ENCODE measurements at regions not wholly inside any gene's neighbourhood (a gene's known extent, or its start where the extent isn't known, plus 50 kb on each side); places are given as distances from the start of the nearest gene placed in this dataset.

DNA sequence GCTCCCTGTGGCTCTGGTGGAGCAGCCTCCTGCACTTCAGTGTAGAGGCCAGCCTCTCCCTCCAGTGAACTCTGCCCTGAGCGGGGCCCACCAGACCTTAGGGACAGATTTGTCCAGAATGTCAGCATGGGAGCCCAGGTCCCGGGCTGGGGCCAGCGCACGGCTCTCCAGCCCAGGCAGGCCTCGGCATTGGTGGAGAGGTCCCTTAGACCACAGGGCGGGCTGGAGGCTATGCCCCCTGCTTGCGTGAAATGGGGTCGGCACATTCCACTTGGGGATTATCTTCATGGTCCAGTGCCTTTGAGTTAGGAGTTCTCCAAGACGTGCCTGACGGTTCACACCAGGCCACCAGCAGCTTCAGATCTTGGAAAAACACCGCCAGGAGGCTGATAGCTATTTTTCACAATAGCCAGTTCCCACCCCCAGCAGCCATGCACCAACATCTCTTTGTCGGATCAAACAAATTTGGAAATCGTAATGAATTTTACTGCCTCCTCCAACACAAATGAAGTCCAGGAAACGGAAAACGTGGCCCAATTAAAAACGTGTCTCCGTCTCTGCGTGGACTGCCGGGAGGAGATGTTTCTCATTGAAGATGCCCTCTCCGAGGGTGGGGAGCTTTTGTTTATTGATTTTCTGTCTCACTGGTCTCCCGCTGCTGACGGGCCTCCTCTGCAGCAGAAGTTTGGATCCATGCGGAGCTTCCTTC is 110.0 kb upstream of the CIBAR2 start:
- Histone ChIP-seq H3F3A (ENCODE audit: insufficient read depth, low read length, poor library complexity, severe bottlenecking) (no peaks in the 10 kb centered on the region), H3K79me2 (replicated peaks; ENCODE audit: insufficient read depth, low read length) (no peaks in the 10 kb centered on the region), H3K9me3 (ENCODE audit: low read length) (no peaks in the 10 kb centered on the region), H3K36me3 (ENCODE audit: insufficient read depth, low read length) (no peaks in the 10 kb centered on the region), H4K20me1 (ENCODE audit: insufficient read depth) (no peaks in the 10 kb centered on the region), H3K27me3 (ENCODE audit: insufficient read depth, low read depth, low read length) (no peaks in the 10 kb centered on the region), H3K4me2 (ENCODE audit: low read length) (no peak overlapping the region), H3K9me2 (ENCODE audit: insufficient read depth, low read length) (no peaks in the 10 kb centered on the region), H3K4me3 (ENCODE audit: low read length) (no peak overlapping the region), H2AFZ (ENCODE audit: low read depth, low read length) (no peak overlapping the region), H3K9ac (ENCODE audit: low read length) (no peak overlapping the region), H3K27ac (ENCODE audit: low read length) (no peak overlapping the region)
- TF ChIP-seq EZH2 (IDR thresholded peaks at IDR 0.05; ENCODE audit: borderline replicate concordance, insufficient read depth, low read length, poor library complexity, severe bottlenecking) = no peak
- no peak for TF ChIP-seq SMC3 (conservative IDR thresholded peaks at IDR 0.05; ENCODE audit: poor library complexity)
- TF ChIP-seq, protein P1, sequence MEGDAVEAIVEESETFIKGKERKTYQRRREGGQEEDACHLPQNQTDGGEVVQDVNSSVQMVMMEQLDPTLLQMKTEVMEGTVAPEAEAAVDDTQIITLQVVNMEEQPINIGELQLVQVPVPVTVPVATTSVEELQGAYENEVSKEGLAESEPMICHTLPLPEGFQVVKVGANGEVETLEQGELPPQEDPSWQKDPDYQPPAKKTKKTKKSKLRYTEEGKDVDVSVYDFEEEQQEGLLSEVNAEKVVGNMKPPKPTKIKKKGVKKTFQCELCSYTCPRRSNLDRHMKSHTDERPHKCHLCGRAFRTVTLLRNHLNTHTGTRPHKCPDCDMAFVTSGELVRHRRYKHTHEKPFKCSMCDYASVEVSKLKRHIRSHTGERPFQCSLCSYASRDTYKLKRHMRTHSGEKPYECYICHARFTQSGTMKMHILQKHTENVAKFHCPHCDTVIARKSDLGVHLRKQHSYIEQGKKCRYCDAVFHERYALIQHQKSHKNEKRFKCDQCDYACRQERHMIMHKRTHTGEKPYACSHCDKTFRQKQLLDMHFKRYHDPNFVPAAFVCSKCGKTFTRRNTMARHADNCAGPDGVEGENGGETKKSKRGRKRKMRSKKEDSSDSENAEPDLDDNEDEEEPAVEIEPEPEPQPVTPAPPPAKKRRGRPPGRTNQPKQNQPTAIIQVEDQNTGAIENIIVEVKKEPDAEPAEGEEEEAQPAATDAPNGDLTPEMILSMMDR (IDR thresholded peaks at IDR 0.05; ENCODE audit: poor library complexity, severe bottlenecking) = no peak
- no peak for TF ChIP-seq POLR2AphosphoS5 (IDR thresholded peaks at IDR 0.05)
- TF ChIP-seq TAF1 (IDR thresholded peaks at IDR 0.05; ENCODE audit: low read depth) = no peak
- TF ChIP-seq EP300 (conservative IDR thresholded peaks at IDR 0.05; ENCODE audit: poor library complexity, severe bottlenecking) = no peak
- TF ChIP-seq RAD21 (conservative IDR thresholded peaks at IDR 0.05) = no peak
- no peak for TF ChIP-seq MXI1 (conservative IDR thresholded peaks at IDR 0.05; ENCODE audit: poor library complexity, severe bottlenecking)
- TF ChIP-seq, protein P2, sequence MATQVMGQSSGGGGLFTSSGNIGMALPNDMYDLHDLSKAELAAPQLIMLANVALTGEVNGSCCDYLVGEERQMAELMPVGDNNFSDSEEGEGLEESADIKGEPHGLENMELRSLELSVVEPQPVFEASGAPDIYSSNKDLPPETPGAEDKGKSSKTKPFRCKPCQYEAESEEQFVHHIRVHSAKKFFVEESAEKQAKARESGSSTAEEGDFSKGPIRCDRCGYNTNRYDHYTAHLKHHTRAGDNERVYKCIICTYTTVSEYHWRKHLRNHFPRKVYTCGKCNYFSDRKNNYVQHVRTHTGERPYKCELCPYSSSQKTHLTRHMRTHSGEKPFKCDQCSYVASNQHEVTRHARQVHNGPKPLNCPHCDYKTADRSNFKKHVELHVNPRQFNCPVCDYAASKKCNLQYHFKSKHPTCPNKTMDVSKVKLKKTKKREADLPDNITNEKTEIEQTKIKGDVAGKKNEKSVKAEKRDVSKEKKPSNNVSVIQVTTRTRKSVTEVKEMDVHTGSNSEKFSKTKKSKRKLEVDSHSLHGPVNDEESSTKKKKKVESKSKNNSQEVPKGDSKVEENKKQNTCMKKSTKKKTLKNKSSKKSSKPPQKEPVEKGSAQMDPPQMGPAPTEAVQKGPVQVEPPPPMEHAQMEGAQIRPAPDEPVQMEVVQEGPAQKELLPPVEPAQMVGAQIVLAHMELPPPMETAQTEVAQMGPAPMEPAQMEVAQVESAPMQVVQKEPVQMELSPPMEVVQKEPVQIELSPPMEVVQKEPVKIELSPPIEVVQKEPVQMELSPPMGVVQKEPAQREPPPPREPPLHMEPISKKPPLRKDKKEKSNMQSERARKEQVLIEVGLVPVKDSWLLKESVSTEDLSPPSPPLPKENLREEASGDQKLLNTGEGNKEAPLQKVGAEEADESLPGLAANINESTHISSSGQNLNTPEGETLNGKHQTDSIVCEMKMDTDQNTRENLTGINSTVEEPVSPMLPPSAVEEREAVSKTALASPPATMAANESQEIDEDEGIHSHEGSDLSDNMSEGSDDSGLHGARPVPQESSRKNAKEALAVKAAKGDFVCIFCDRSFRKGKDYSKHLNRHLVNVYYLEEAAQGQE (IDR thresholded peaks at IDR 0.05; ENCODE audit: borderline replicate concordance) = no peak

DNA sequence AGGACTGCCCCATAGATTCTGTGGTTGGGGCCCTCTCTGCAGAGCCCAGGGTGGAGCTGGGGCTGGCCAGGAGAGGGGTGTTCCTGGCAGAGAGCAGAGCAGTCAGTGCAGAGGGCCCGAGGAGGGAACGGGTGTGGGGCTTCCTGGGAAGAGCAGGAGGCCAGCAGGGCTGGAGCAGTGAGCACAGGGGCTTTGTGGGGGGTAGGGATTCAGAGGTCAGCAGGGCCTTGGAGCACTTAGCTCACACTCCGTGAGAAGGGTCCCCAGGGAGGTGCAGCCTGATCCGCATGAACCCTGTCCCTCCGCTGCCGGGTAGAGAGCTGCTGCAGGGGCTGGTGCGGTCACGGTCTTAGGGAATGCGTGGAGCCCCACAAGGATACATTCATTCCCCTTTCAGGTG is 113.0 kb upstream of the CIBAR2 start:
- H3K27ac ChIP-seq (ENCODE audit: low read length) = no peak overlapping the region
- H4K20me1 ChIP-seq (ENCODE audit: insufficient read depth) = no peaks in the 10 kb centered on the region
- no peaks in the 10 kb centered on the region for H3K9me2 ChIP-seq (ENCODE audit: insufficient read depth, low read length)

More for the DNA sequence above, 113.0 kb upstream of the CIBAR2 start:
- no peak for TF ChIP-seq MXI1 (conservative IDR thresholded peaks at IDR 0.05; ENCODE audit: poor library complexity, severe bottlenecking)
- TF ChIP-seq, protein P2 (IDR thresholded peaks at IDR 0.05; ENCODE audit: borderline replicate concordance) = no peak
- no peak for TF ChIP-seq SMC3 (conservative IDR thresholded peaks at IDR 0.05; ENCODE audit: poor library complexity)
- no peak for TF ChIP-seq EP300 (conservative IDR thresholded peaks at IDR 0.05; ENCODE audit: poor library complexity, severe bottlenecking)
- TF ChIP-seq EZH2 (IDR thresholded peaks at IDR 0.05; ENCODE audit: borderline replicate concordance, insufficient read depth, low read length, poor library complexity, severe bottlenecking) = no peak
- TF ChIP-seq, protein P1 (IDR thresholded peaks at IDR 0.05; ENCODE audit: poor library complexity, severe bottlenecking) = no peak
- no peak for TF ChIP-seq POLR2AphosphoS5 (IDR thresholded peaks at IDR 0.05)
- TF ChIP-seq RAD21 (conservative IDR thresholded peaks at IDR 0.05) = no peak
- H3K27me3 ChIP-seq (ENCODE audit: insufficient read depth, low read depth, low read length) = no peaks in the 10 kb centered on the region
- no peaks in the 10 kb centered on the region for H3K9me3 ChIP-seq (ENCODE audit: low read length)
- H3K79me2 ChIP-seq (replicated peaks; ENCODE audit: insufficient read depth, low read length) = no peaks in the 10 kb centered on the region
- H3K4me2 ChIP-seq (ENCODE audit: low read length) = no peak overlapping the region
- no peaks in the 10 kb centered on the region for H3K36me3 ChIP-seq (ENCODE audit: insufficient read depth, low read length)
- no peak overlapping the region for H3K9ac ChIP-seq (ENCODE audit: low read length)
- H3K4me3 ChIP-seq (ENCODE audit: low read length) = no peak overlapping the region
- no peaks in the 10 kb centered on the region for H3F3A ChIP-seq (ENCODE audit: insufficient read depth, low read length, poor library complexity, severe bottlenecking)
- H2AFZ ChIP-seq (ENCODE audit: low read depth, low read length) = no peak overlapping the region
